Bronchial epithelial cell (primary cell): ENCODE measurements at regions not wholly inside any gene's neighbourhood (a gene's known extent, or its start where the extent isn't known, plus 50 kb on each side); places are given as distances from the start of the nearest gene placed in this dataset.
A peak's percentile ranks its signal among the peaks of the same experiment; 100 is the strongest.

Experiments used
- DNase-seq: peaks from one replicate; pipeline ENCODE4 v3.0.0-alpha.2; 2010; ENCODE audit warnings: low read depth
- FAIRE-seq: peaks from 2 replicates; lab custom pipeline; 2011; peaks lifted over from hg19 to GRCh38; lab: Jason Lieb, UNC
- H3K27me3 ChIP-seq: 2 replicates; pipeline ENCODE4 v1.5.1; 2011; ENCODE audit warnings: low read length; ENCODE audit not compliant: control insufficient read depth, insufficient read depth
- H3K36me3 ChIP-seq: 2 replicates; pipeline ENCODE4 v1.5.1; 2011; ENCODE audit warnings: low read length; ENCODE audit not compliant: control insufficient read depth, insufficient read depth
- H3K4me3 ChIP-seq: 2 replicates; pipeline ENCODE4 v1.5.1; 2011; ENCODE audit warnings: mild to moderate bottlenecking, low read depth, low read length, control low read depth
- CTCF ChIP-seq: IDR thresholded peaks from 2 replicates; pipeline ENCODE4 v1.5.1; 2011; ENCODE audit warnings: mild to moderate bottlenecking, moderate library complexity, low read length, control low read depth, inconsistent platforms; ENCODE audit not compliant: insufficient read depth, severe bottlenecking

- H3K4me3 ChIP-seq: no peak overlapping the region
- no peaks in the 10 kb centered on the region for H3K36me3 ChIP-seq
- no peak for TF ChIP-seq CTCF
- DNase-seq: no peak
- FAIRE-seq: no peak
- peaks cover 1% of the 10 kb centered on the region for H3K27me3 ChIP-seq
Observed at GRCh38 chr10:71021402-71021801, 133.0 kb upstream of the PCBD1 start.

- no peaks in the 10 kb centered on the region for H3K36me3 ChIP-seq
- no peak for FAIRE-seq
- peaks cover 1% of the 10 kb centered on the region for H3K27me3 ChIP-seq
- DNase-seq: no peak
- TF ChIP-seq CTCF: no peak
- H3K4me3 ChIP-seq: no peak overlapping the region
Observed at GRCh38 chr10:71023704-71024283, 135.4 kb upstream of the PCBD1 start.

- no peak for TF ChIP-seq CTCF
- DNase-seq (no peak), FAIRE-seq (no peak)
- Histone ChIP-seq H3K36me3 (no peaks in the 10 kb centered on the region), H3K4me3 (no peak overlapping the region), H3K27me3 (peaks cover 1% of the 10 kb centered on the region)
Observed at GRCh38 chr10:71024490-71024889, 136.1 kb upstream of the PCBD1 start.

- FAIRE-seq (no peak), DNase-seq (peak; percentile 55)
- TF ChIP-seq CTCF: no peak
Observed at GRCh38 chr10:71025535-71025934, 137.2 kb upstream of the PCBD1 start.

GRCh38 chr10:71028066-71028465 lies 139.7 kb upstream of the PCBD1 start:
- FAIRE-seq: no peak
- H3K4me3 ChIP-seq: no peak overlapping the region
- DNase-seq: no peak
- no peaks in the 10 kb centered on the region for H3K36me3 ChIP-seq
- peaks cover 3% of the 10 kb centered on the region for H3K27me3 ChIP-seq
- no peak for TF ChIP-seq CTCF

More at GRCh38 chr10:71025535-71025934, 137.2 kb upstream of the PCBD1 start:
- Histone ChIP-seq H3K27me3 (peaks cover 1% of the 10 kb centered on the region), H3K4me3 (no peak overlapping the region), H3K36me3 (no peaks in the 10 kb centered on the region)

- no peak for FAIRE-seq
Observed at GRCh38 chr10:71029411-71029892, 141.1 kb upstream of the PCBD1 start.

More at GRCh38 chr10:71029411-71029892, 141.1 kb upstream of the PCBD1 start:
- Histone ChIP-seq H3K27me3 (peaks cover 1% of the 10 kb centered on the region), H3K36me3 (no peaks in the 10 kb centered on the region), H3K4me3 (no peak overlapping the region)
- DNase-seq: peak; percentile 50
- TF ChIP-seq CTCF: no peak
